ENCODE measurements at regions not wholly inside any gene's neighbourhood (a gene's known extent, or its start where the extent isn't known, plus 50 kb on each side); places are given as distances from the start of the nearest gene placed in this dataset.

- DNase-seq (no peak), ATAC-seq (ENCODE audit: low FRiP score in 2 of 2) (no peak)
- WGBS, 2 donors = 80 to 89% methylated on average over 3 of the region's 3 CpGs
- Histone ChIP-seq H3K27ac (no peak overlapping the region), H3K4me3 (no peak overlapping the region), H3K27me3 (no peaks in the 10 kb centered on the region), H3K4me1 (no peaks in the 10 kb centered on the region), H3K9me3 (no peaks in the 10 kb centered on the region), H3K36me3 (no peaks in the 10 kb centered on the region)
- TF ChIP-seq EP300 (IDR thresholded peaks at IDR 0.05) (no peak), POLR2A (IDR thresholded peaks at IDR 0.05) (no peak), POLR2AphosphoS5 (IDR thresholded peaks at IDR 0.05) (no peak), CTCF (IDR thresholded peaks at IDR 0.05) (no peak)
Observed at GRCh38 chr3:168589376-168589775, 493.7 kb upstream of the GOLIM4 start.

- DNase-seq = no peak
- no peak overlapping the region for H3K27ac ChIP-seq
- H3K4me1 ChIP-seq = no peaks in the 10 kb centered on the region
- no peak for ATAC-seq (ENCODE audit: low FRiP score in 2 of 2)
- H3K36me3 ChIP-seq = no peaks in the 10 kb centered on the region
- H3K9me3 ChIP-seq = no peaks in the 10 kb centered on the region
- no peaks in the 10 kb centered on the region for H3K27me3 ChIP-seq
- no peak for TF ChIP-seq POLR2A (IDR thresholded peaks at IDR 0.05)
- no peak for TF ChIP-seq POLR2AphosphoS5 (IDR thresholded peaks at IDR 0.05)
- TF ChIP-seq EP300 (IDR thresholded peaks at IDR 0.05) = no peak
- H3K4me3 ChIP-seq = no peak overlapping the region
Observed at GRCh38 chr3:168585544-168585943, 489.8 kb upstream of the GOLIM4 start.

- DNase-seq (no peak), ATAC-seq (ENCODE audit: low FRiP score in 2 of 2) (no peak)
- WGBS, 2 donors = 78 to 80% methylated on average over 3 of the region's 3 CpGs
Observed at GRCh38 chr3:168583977-168584376, 488.3 kb upstream of the GOLIM4 start.

GRCh38 chr3:168582503-168582902, 486.8 kb upstream of the GOLIM4 start:
- H3K9me3 ChIP-seq = no peaks in the 10 kb centered on the region
- ATAC-seq (ENCODE audit: low FRiP score in 2 of 2) = no peak
- no peak overlapping the region for H3K27ac ChIP-seq
- no peak overlapping the region for H3K4me3 ChIP-seq
- H3K4me1 ChIP-seq = no peaks in the 10 kb centered on the region
- H3K36me3 ChIP-seq = no peaks in the 10 kb centered on the region
- no peaks in the 10 kb centered on the region for H3K27me3 ChIP-seq
- no peak for TF ChIP-seq POLR2A (IDR thresholded peaks at IDR 0.05)
- TF ChIP-seq POLR2AphosphoS5 (IDR thresholded peaks at IDR 0.05) = no peak
- TF ChIP-seq EP300 (IDR thresholded peaks at IDR 0.05) = no peak
- no peak for TF ChIP-seq CTCF (IDR thresholded peaks at IDR 0.05)
- DNase-seq = no peak

More at GRCh38 chr3:168583977-168584376, 488.3 kb upstream of the GOLIM4 start:
- Histone ChIP-seq H3K27me3 (no peaks in the 10 kb centered on the region), H3K27ac (no peak overlapping the region), H3K9me3 (no peaks in the 10 kb centered on the region), H3K4me3 (no peak overlapping the region), H3K36me3 (no peaks in the 10 kb centered on the region), H3K4me1 (no peaks in the 10 kb centered on the region)
- TF ChIP-seq EP300 (IDR thresholded peaks at IDR 0.05) (no peak), POLR2A (IDR thresholded peaks at IDR 0.05) (no peak), CTCF (IDR thresholded peaks at IDR 0.05) (no peak), POLR2AphosphoS5 (IDR thresholded peaks at IDR 0.05) (no peak)

- ATAC-seq (ENCODE audit: low FRiP score in 2 of 2) (no peak), DNase-seq (no peak)
- H3K27me3 ChIP-seq = no peaks in the 10 kb centered on the region
- no peak for TF ChIP-seq EP300 (IDR thresholded peaks at IDR 0.05)
- no peak overlapping the region for H3K27ac ChIP-seq
- WGBS, 2 donors = 18 to 37% methylated on average over 2 of the region's 2 CpGs
- H3K9me3 ChIP-seq = no peaks in the 10 kb centered on the region
- no peak overlapping the region for H3K4me3 ChIP-seq
- H3K4me1 ChIP-seq = no peaks in the 10 kb centered on the region
- H3K36me3 ChIP-seq = no peaks in the 10 kb centered on the region
Observed at GRCh38 chr3:168581771-168582225, 486.1 kb upstream of the GOLIM4 start.

- 45 to 50% methylated on average over 1 of the region's 1 CpG for WGBS, 2 donors
- Histone ChIP-seq H3K9me3 (no peaks in the 10 kb centered on the region), H3K4me3 (no peak overlapping the region), H3K36me3 (no peaks in the 10 kb centered on the region), H3K27ac (no peak overlapping the region), H3K4me1 (no peaks in the 10 kb centered on the region), H3K27me3 (no peaks in the 10 kb centered on the region)
- DNase-seq = no peak
- TF ChIP-seq EP300 (IDR thresholded peaks at IDR 0.05) (no peak), POLR2A (IDR thresholded peaks at IDR 0.05) (no peak), POLR2AphosphoS5 (IDR thresholded peaks at IDR 0.05) (no peak), CTCF (IDR thresholded peaks at IDR 0.05) (no peak)
- ATAC-seq (ENCODE audit: low FRiP score in 2 of 2) = no peak
Observed at GRCh38 chr3:168579010-168579409, 483.3 kb upstream of the GOLIM4 start.

Measured in upper lobe of left lung (tissue), 6 donors.